GM23338 (cell line): ENCODE measurements at regions not wholly inside any gene's neighbourhood (a gene's known extent, or its start where the extent isn't known, plus 50 kb on each side); places are given as distances from the start of the nearest gene placed in this dataset.

Source experiments
- ATAC-seq: fragments of 200-7000 bp; cut with Tn5 transposase; 3 replicates; pipeline ENCODE4 v1.9.1; 2020
- DNase-seq: peaks from one replicate; pipeline ENCODE4 v3.0.0-alpha.2; 2015; ENCODE audit warnings: low spot score
- H2AFZ ChIP-seq: fragments of 200-600 bp; sonication (generic); 2 replicates; pipeline ENCODE4 v1.8.0; 2016; ENCODE audit warnings: antibody characterized with exemption, mild to moderate bottlenecking, moderate library complexity
- H3F3A ChIP-seq: fragments of 200-600 bp; sonication (generic); replicated peaks from 2 replicates; pipeline ENCODE4 v1.8.0; 2017; ENCODE audit warnings: antibody characterized with exemption, mixed run types, low read depth
- H3K27ac ChIP-seq: fragments of 200-600 bp; sonication (generic); 2 replicates; pipeline ENCODE4 v1.6.1; 2016; ENCODE audit warnings: low read depth
- H3K27me3 ChIP-seq: fragments of 200-600 bp; sonication (generic); 2 replicates; pipeline ENCODE4 v1.8.0; 2016; ENCODE audit warnings: mild to moderate bottlenecking, mixed run types, moderate library complexity; ENCODE audit not compliant: insufficient read depth
- H3K36me3 ChIP-seq: fragments of 200-600 bp; sonication (generic); 2 replicates; pipeline ENCODE4 v1.8.0; 2016; ENCODE audit warnings: mild to moderate bottlenecking; ENCODE audit not compliant: insufficient read depth
- H3K4me1 ChIP-seq: fragments of 200-600 bp; sonication (generic); 2 replicates; pipeline ENCODE4 v1.8.0; 2016; ENCODE audit warnings: mild to moderate bottlenecking, moderate library complexity; ENCODE audit not compliant: insufficient read depth
- H3K4me2 ChIP-seq: fragments of 200-600 bp; sonication (generic); 2 replicates; pipeline ENCODE4 v1.7.1; 2017; ENCODE audit warnings: mixed run types
- H3K4me3 ChIP-seq: fragments of 200-600 bp; sonication (generic); 2 replicates; pipeline ENCODE4 v1.6.1; 2016; ENCODE audit warnings: mixed run types
- H3K79me2 ChIP-seq: fragments of 200-600 bp; sonication (generic); replicated peaks from 2 replicates; pipeline ENCODE4 v1.8.0; 2017; ENCODE audit warnings: mild to moderate bottlenecking; ENCODE audit not compliant: insufficient read depth
- H3K9me2 ChIP-seq: fragments of 200-600 bp; sonication (generic); 2 replicates; pipeline ENCODE4 v1.8.0; 2017; ENCODE audit not compliant: insufficient read depth
- H4K20me1 ChIP-seq: fragments of 200-600 bp; sonication (generic); replicated peaks from 2 replicates; pipeline ENCODE4 v1.8.0; 2017; ENCODE audit warnings: mild to moderate bottlenecking; ENCODE audit not compliant: insufficient read depth
- H3K27ac Mint-ChIP-seq: 2 replicates; pipeline ENCODE4 v1.8.0; 2020; ENCODE audit warnings: inconsistent platforms, mild to moderate bottlenecking, moderate library complexity, mixed read lengths
- H3K27me3 Mint-ChIP-seq: 3 replicates; pipeline ENCODE4 v1.8.0; 2022; ENCODE audit warnings: low read depth, mild to moderate bottlenecking, moderate library complexity, mixed read lengths, inconsistent platforms; ENCODE audit not compliant: insufficient read depth, poor library complexity
- H3K36me3 Mint-ChIP-seq: 3 replicates; pipeline ENCODE4 v1.8.0; 2021; ENCODE audit warnings: low read depth, mild to moderate bottlenecking, inconsistent platforms, moderate library complexity, mixed read lengths
- H3K4me1 Mint-ChIP-seq: 3 replicates; pipeline ENCODE4 v1.8.0; 2020; ENCODE audit warnings: mild to moderate bottlenecking, inconsistent platforms, mixed read lengths
- H3K4me3 Mint-ChIP-seq: 3 replicates; pipeline ENCODE4 v1.8.0; 2021; ENCODE audit warnings: moderate library complexity, mild to moderate bottlenecking, inconsistent platforms, mixed read lengths
- H3K9me3 Mint-ChIP-seq: 3 replicates; pipeline ENCODE4 v1.8.0; 2020; ENCODE audit warnings: moderate library complexity, mild to moderate bottlenecking, inconsistent platforms, mixed read lengths
- CREB1 ChIP-seq: fragments of 250-450 bp; sonication (Bioruptor Pico); IDR thresholded peaks from 2 replicates; pipeline ENCODE4 v1.5.0; 2020; ENCODE audit warnings: low read depth, mild to moderate bottlenecking, moderate library complexity
- EZH2 ChIP-seq: fragments of 200-600 bp; sonication (generic); IDR thresholded peaks from one replicate; pipeline ENCODE4 v1.8.0; 2017; ENCODE audit warnings: antibody characterized with exemption, mild to moderate bottlenecking, low read depth; ENCODE audit not compliant: unreplicated experiment
- JUNB ChIP-seq: IDR thresholded peaks from one replicate; pipeline ENCODE4 v1.6.1; 2016; ENCODE audit warnings: antibody characterized with exemption; ENCODE audit not compliant: unreplicated experiment
- POLR2AphosphoS5 ChIP-seq: IDR thresholded peaks from 2 replicates; pipeline ENCODE4 v1.6.1; 2016; ENCODE audit warnings: antibody characterized with exemption, low read depth
- ZNF114 ChIP-seq: fragments of 250-450 bp; sonication (Bioruptor Pico); IDR thresholded peaks from 2 replicates; pipeline ENCODE4 v1.5.0; 2020; ENCODE audit warnings: mild to moderate bottlenecking, moderate library complexity
- TF ChIP-seq, protein P1 (sequence below): IDR thresholded peaks from one replicate; pipeline ENCODE4 v1.6.1; 2018; ENCODE audit warnings: antibody characterized with exemption; ENCODE audit not compliant: unreplicated experiment
- TF ChIP-seq, protein P2 (sequence below): fragments of 250-450 bp; sonication (Bioruptor Pico); IDR thresholded peaks from 2 replicates; pipeline ENCODE4 v1.5.0; 2020; ENCODE audit warnings: mild to moderate bottlenecking, moderate library complexity

DNA sequence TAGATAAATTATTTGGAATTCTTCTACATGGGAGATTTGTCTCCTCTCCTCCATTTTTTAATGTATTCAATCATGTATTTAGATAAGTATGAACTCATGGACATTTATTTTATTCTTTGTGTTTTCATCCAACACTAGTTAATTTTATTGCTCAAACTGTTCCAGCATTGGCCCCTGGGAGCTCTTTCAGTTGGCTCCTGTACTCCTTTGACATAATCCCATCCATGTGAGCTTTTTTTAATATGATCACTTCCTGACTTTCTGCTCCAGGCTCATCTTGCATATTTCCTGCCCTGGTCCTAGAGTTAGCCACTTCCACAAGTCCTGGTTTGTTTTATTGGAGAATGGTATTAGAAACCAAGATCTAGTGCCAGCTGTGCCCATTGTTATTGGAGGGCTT lies 419.0 kb upstream of the CDH11 start (continued):
- TF ChIP-seq, protein P1, sequence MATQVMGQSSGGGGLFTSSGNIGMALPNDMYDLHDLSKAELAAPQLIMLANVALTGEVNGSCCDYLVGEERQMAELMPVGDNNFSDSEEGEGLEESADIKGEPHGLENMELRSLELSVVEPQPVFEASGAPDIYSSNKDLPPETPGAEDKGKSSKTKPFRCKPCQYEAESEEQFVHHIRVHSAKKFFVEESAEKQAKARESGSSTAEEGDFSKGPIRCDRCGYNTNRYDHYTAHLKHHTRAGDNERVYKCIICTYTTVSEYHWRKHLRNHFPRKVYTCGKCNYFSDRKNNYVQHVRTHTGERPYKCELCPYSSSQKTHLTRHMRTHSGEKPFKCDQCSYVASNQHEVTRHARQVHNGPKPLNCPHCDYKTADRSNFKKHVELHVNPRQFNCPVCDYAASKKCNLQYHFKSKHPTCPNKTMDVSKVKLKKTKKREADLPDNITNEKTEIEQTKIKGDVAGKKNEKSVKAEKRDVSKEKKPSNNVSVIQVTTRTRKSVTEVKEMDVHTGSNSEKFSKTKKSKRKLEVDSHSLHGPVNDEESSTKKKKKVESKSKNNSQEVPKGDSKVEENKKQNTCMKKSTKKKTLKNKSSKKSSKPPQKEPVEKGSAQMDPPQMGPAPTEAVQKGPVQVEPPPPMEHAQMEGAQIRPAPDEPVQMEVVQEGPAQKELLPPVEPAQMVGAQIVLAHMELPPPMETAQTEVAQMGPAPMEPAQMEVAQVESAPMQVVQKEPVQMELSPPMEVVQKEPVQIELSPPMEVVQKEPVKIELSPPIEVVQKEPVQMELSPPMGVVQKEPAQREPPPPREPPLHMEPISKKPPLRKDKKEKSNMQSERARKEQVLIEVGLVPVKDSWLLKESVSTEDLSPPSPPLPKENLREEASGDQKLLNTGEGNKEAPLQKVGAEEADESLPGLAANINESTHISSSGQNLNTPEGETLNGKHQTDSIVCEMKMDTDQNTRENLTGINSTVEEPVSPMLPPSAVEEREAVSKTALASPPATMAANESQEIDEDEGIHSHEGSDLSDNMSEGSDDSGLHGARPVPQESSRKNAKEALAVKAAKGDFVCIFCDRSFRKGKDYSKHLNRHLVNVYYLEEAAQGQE: no peak
- TF ChIP-seq JUNB (no peak), CREB1 (CRISPR knock-in tag) (no peak)

DNA sequence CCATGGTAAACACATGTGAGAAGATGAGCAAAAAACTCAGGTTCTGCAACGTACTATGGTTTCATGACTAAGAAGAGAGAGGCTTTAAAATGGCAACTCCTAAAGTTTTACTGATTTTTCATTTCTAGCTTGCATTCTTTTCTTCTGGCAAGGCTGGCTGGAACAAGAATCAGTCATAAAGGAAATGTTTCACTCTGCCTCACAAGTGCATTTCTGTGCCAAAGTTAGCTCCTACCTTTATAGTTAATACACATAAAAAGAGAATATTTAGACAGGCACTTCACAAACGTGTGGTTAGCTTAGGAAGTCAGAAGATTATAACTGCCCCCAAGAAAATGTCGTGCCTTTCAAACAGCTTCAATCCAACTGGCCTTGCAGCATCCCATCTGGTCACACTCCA lies 417.1 kb upstream of the CDH11 start:
- no peaks in the 10 kb centered on the region for H3K36me3 Mint-ChIP-seq
- Histone ChIP-seq H3K4me1 (no peaks in the 10 kb centered on the region), H3K4me3 (no peak overlapping the region), H3K27me3 (no peaks in the 10 kb centered on the region), H2AFZ (no peak overlapping the region), H3K27ac (no peak overlapping the region), H3K79me2 (no peaks in the 10 kb centered on the region), H3K36me3 (no peaks in the 10 kb centered on the region), H3F3A (no peaks in the 10 kb centered on the region), H4K20me1 (no peaks in the 10 kb centered on the region), H3K4me2 (no peak overlapping the region), H3K9me2 (no peaks in the 10 kb centered on the region)
- H3K27ac Mint-ChIP-seq: no peak overlapping the region
- ATAC-seq: no peak
- no peaks in the 10 kb centered on the region for H3K9me3 Mint-ChIP-seq
- H3K4me1 Mint-ChIP-seq: no peaks in the 10 kb centered on the region
- TF ChIP-seq POLR2AphosphoS5 (no peak), CREB1 (CRISPR knock-in tag) (no peak), ZNF114 (CRISPR knock-in tag) (no peak), EZH2 (no peak)
- TF ChIP-seq, protein P2, sequence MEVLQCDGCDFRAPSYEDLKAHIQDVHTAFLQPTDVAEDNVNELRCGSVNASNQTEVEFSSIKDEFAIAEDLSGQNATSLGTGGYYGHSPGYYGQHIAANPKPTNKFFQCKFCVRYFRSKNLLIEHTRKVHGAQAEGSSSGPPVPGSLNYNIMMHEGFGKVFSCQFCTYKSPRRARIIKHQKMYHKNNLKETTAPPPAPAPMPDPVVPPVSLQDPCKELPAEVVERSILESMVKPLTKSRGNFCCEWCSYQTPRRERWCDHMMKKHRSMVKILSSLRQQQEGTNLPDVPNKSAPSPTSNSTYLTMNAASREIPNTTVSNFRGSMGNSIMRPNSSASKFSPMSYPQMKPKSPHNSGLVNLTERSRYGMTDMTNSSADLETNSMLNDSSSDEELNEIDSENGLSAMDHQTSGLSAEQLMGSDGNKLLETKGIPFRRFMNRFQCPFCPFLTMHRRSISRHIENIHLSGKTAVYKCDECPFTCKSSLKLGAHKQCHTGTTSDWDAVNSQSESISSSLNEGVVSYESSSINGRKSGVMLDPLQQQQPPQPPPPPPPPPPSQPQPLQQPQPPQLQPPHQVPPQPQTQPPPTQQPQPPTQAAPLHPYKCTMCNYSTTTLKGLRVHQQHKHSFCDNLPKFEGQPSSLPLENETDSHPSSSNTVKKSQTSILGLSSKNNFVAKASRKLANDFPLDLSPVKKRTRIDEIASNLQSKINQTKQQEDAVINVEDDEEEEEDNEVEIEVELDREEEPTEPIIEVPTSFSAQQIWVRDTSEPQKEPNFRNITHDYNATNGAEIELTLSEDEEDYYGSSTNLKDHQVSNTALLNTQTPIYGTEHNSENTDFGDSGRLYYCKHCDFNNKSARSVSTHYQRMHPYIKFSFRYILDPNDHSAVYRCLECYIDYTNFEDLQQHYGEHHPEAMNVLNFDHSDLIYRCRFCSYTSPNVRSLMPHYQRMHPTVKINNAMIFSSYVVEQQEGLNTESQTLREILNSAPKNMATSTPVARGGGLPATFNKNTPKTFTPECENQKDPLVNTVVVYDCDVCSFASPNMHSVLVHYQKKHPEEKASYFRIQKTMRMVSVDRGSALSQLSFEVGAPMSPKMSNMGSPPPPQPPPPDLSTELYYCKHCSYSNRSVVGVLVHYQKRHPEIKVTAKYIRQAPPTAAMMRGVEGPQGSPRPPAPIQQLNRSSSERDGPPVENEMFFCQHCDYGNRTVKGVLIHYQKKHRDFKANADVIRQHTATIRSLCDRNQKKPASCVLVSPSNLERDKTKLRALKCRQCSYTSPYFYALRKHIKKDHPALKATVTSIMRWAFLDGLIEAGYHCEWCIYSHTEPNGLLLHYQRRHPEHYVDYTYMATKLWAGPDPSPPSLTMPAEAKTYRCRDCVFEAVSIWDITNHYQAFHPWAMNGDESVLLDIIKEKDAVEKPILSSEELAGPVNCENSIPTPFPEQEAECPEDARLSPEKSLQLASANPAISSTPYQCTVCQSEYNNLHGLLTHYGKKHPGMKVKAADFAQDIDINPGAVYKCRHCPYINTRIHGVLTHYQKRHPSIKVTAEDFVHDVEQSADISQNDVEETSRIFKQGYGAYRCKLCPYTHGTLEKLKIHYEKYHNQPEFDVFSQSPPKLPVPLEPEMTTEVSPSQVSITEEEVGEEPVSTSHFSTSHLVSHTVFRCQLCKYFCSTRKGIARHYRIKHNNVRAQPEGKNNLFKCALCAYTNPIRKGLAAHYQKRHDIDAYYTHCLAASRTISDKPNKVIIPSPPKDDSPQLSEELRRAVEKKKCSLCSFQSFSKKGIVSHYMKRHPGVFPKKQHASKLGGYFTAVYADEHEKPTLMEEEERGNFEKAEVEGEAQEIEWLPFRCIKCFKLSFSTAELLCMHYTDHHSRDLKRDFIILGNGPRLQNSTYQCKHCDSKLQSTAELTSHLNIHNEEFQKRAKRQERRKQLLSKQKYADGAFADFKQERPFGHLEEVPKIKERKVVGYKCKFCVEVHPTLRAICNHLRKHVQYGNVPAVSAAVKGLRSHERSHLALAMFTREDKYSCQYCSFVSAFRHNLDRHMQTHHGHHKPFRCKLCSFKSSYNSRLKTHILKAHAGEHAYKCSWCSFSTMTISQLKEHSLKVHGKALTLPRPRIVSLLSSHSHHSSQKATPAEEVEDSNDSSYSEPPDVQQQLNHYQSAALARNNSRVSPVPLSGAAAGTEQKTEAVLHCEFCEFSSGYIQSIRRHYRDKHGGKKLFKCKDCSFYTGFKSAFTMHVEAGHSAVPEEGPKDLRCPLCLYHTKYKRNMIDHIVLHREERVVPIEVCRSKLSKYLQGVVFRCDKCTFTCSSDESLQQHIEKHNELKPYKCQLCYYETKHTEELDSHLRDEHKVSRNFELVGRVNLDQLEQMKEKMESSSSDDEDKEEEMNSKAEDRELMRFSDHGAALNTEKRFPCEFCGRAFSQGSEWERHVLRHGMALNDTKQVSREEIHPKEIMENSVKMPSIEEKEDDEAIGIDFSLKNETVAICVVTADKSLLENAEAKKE: no peak
- no peak for DNase-seq
- H3K4me3 Mint-ChIP-seq: no peak overlapping the region
- peaks cover 6% of the 10 kb centered on the region for H3K27me3 Mint-ChIP-seq
